H1 (cell line): ENCODE measurements at regions not wholly inside any gene's neighbourhood (a gene's known extent, or its start where the extent isn't known, plus 50 kb on each side); places are given as distances from the start of the nearest gene placed in this dataset.

Source experiments
- CTCF ChIA-PET: fragments of 300-600 bp; sonication (Branson Sonifier 250); formaldehyde crosslinking; loops from one replicate; lab custom pipeline; 2021; ENCODE audit not compliant: partially characterized antibody; lab: Charles Lee
- POLR2A ChIA-PET: fragments of 300-600 bp; sonication (Branson Sonifier 250); formaldehyde crosslinking; loops from one replicate; lab custom pipeline; 2021; ENCODE audit warnings: inconsistent platforms; ENCODE audit not compliant: partially characterized antibody; lab: Charles Lee
- DNase-seq, 2 experiments: peaks; one replicate each; pipeline versions ENCODE4 v3.0.0 to v3.0.0-alpha.2; 2010 to 2022; ENCODE audit warnings: low spot score in 2 of 2, low read depth in 1 of 2, mixed read lengths in 1 of 2
- FAIRE-seq: peaks from 2 replicates; lab custom pipeline; 2011; peaks lifted over from hg19 to GRCh38; lab: Jason Lieb, UNC
- H2AFZ ChIP-seq: 2 replicates; pipeline ENCODE4 v1.8.1; 2012; ENCODE audit warnings: low read length, inconsistent platforms
- H2AK5ac ChIP-seq: 2 replicates; pipeline ENCODE4 v1.6.1; 2013; ENCODE audit warnings: low read depth, low read length
- H2BK120ac ChIP-seq: replicated peaks from 2 replicates; pipeline ENCODE3; 2013; ENCODE audit warnings: low read depth, low read length, inconsistent platforms
- H2BK12ac ChIP-seq: 2 replicates; pipeline ENCODE4 v1.6.1; 2013; ENCODE audit warnings: low read depth, low read length
- H2BK15ac ChIP-seq: 2 replicates; pipeline ENCODE4 v1.6.1; 2013; ENCODE audit warnings: low read length
- H2BK20ac ChIP-seq: 2 replicates; pipeline ENCODE4 v1.6.1; 2013; ENCODE audit warnings: low read length
- H2BK5ac ChIP-seq: 2 replicates; pipeline ENCODE4 v1.6.1; 2013; ENCODE audit warnings: low read depth, low read length
- H3K14ac ChIP-seq: 2 replicates; pipeline ENCODE4 v1.6.1; 2013; ENCODE audit warnings: inconsistent platforms; ENCODE audit not compliant: insufficient read length
- H3K18ac ChIP-seq: 2 replicates; pipeline ENCODE4 v1.6.1; 2013; ENCODE audit warnings: low read length; ENCODE audit errors: extremely low read depth
- H3K23ac ChIP-seq: 2 replicates; pipeline ENCODE4 v1.6.1; 2013; ENCODE audit warnings: inconsistent platforms; ENCODE audit not compliant: insufficient read length
- H3K23me2 ChIP-seq: 2 replicates; pipeline ENCODE4 v1.6.1; 2013; ENCODE audit warnings: low read depth, low read length
- H3K27ac ChIP-seq: 2 replicates; pipeline ENCODE4 v1.6.1; 2011; ENCODE audit warnings: low read depth, low read length, inconsistent platforms
- H3K27me3 ChIP-seq, 4 experiments: replicated peaks in 1 of 4; 1 replicate in 1 of 4; 2 replicates in 3 of 4; pipeline versions ENCODE4 v1.6.1 to v1.8.1; 2011 to 2013; ENCODE audit warnings: low read length in 3 of 4, mild to moderate bottlenecking in 3 of 4, inconsistent platforms in 2 of 4, mixed read lengths in 2 of 4, moderate library complexity in 1 of 4; ENCODE audit not compliant: control insufficient read depth in 3 of 4, insufficient read depth in 3 of 4; ENCODE audit errors: extremely low read depth in 1 of 4
- H3K36me3 ChIP-seq, 4 experiments: 2 replicates each; pipeline versions ENCODE4 v1.6.1 to v1.8.1; 2011 to 2013; ENCODE audit warnings: mild to moderate bottlenecking in 4 of 4, low read length in 3 of 4, moderate library complexity in 2 of 4, control low read depth in 1 of 4, inconsistent platforms in 1 of 4; ENCODE audit not compliant: insufficient read depth in 4 of 4, control insufficient read depth in 2 of 4
- H3K4ac ChIP-seq: replicated peaks from 2 replicates; pipeline ENCODE3; 2013; ENCODE audit warnings: low read length, low read depth, mixed read lengths, inconsistent platforms; ENCODE audit not compliant: insufficient read length
- H3K4me1 ChIP-seq, 4 experiments: replicated peaks in 1 of 4; 1 replicate in 1 of 4; 2 replicates in 3 of 4; pipeline versions ENCODE4 v1.6.1 to v1.8.1; 2011 to 2013; ENCODE audit warnings: low read length in 3 of 4, inconsistent platforms in 2 of 4, mixed read lengths in 1 of 4; ENCODE audit not compliant: insufficient read depth in 4 of 4, control insufficient read depth in 3 of 4
- H3K4me2 ChIP-seq, 2 experiments: 2 replicates each; pipeline versions ENCODE4 v1.6.1 to v1.8.1; 2011 to 2013; ENCODE audit warnings: low read depth in 2 of 2, low read length in 2 of 2, control low read depth in 1 of 2, inconsistent platforms in 1 of 2, mild to moderate bottlenecking in 1 of 2; ENCODE audit not compliant: insufficient read depth in 1 of 2
- H3K4me3 ChIP-seq, 4 experiments: fragments of 200-600, 300-600 bp in 1 of 4; sonication (generic), shearing (Covaris generic), sonication (Bioruptor Twin) in 1 of 4; 2 replicates each; pipeline versions ENCODE4 v1.5.1 to v1.8.1; 2011 to 2016; ENCODE audit warnings: low read length in 4 of 4, low read depth in 3 of 4, control low read depth in 2 of 4, inconsistent platforms in 2 of 4, mild to moderate bottlenecking in 2 of 4, mixed read lengths in 1 of 4, moderate library complexity in 1 of 4; ENCODE audit not compliant: insufficient read depth in 2 of 4; ENCODE audit errors: extremely low read depth in 1 of 4
- H3K56ac ChIP-seq: replicated peaks from 2 replicates; pipeline ENCODE3; 2013; ENCODE audit warnings: low read depth, mild to moderate bottlenecking, mixed read lengths, low read length, inconsistent platforms; ENCODE audit not compliant: insufficient read length
- H3K79me1 ChIP-seq: 2 replicates; pipeline ENCODE4 v1.6.1; 2013; ENCODE audit warnings: low read depth, low read length, control low read depth
- H3K79me2 ChIP-seq, 2 experiments: 2 replicates each; pipeline versions ENCODE4 v1.6.1 to v1.8.1; 2012 to 2013; ENCODE audit warnings: low read length in 2 of 2, mild to moderate bottlenecking in 2 of 2, inconsistent platforms in 1 of 2; ENCODE audit not compliant: insufficient read depth in 2 of 2, control insufficient read depth in 1 of 2
- H3K9ac ChIP-seq, 4 experiments: replicated peaks in 1 of 4; 1 replicate in 1 of 4; 2 replicates in 3 of 4; pipeline versions ENCODE4 v1.6.1 to v1.8.1; 2011 to 2013; ENCODE audit warnings: low read depth in 3 of 4, low read length in 3 of 4, control low read depth in 2 of 4, mild to moderate bottlenecking in 2 of 4, moderate library complexity in 2 of 4, inconsistent platforms in 1 of 4; ENCODE audit errors: extremely low read depth in 1 of 4
- H3K9me3 ChIP-seq, 2 experiments: 2 replicates each; pipeline versions ENCODE4 v1.6.1 to v1.8.1; 2012 to 2013; ENCODE audit warnings: mild to moderate bottlenecking in 2 of 2, moderate library complexity in 2 of 2, control low read depth in 1 of 2, inconsistent platforms in 1 of 2, low read depth in 1 of 2, low read length in 1 of 2, mixed read lengths in 1 of 2; ENCODE audit not compliant: insufficient read depth in 2 of 2
- H4K20me1 ChIP-seq, 2 experiments: replicated peaks in 1 of 2; 2 replicates each; pipeline versions ENCODE3 to v1.8.1; 2011 to 2013; ENCODE audit warnings: inconsistent platforms in 2 of 2, low read length in 2 of 2, mild to moderate bottlenecking in 1 of 2; ENCODE audit not compliant: insufficient read depth in 2 of 2, control insufficient read depth in 1 of 2
- H4K5ac ChIP-seq: 2 replicates; pipeline ENCODE4 v1.6.1; 2013; ENCODE audit warnings: low read length, low read depth, mixed read lengths, inconsistent platforms; ENCODE audit not compliant: insufficient read length
- H4K8ac ChIP-seq: 2 replicates; pipeline ENCODE4 v1.8.0; 2013; ENCODE audit warnings: mild to moderate bottlenecking, moderate library complexity, low read length, inconsistent platforms; ENCODE audit not compliant: insufficient read depth; ENCODE audit errors: extremely low read depth
- H4K91ac ChIP-seq: replicated peaks from 2 replicates; pipeline ENCODE3; 2013; ENCODE audit warnings: low read length, mixed read lengths, inconsistent platforms; ENCODE audit not compliant: insufficient read length
- CBX5 ChIP-seq: fragments of 300-800, 300-1000 bp; sonication (generic); IDR thresholded peaks from 2 replicates; pipeline ENCODE4 v1.7.1; 2016; ENCODE audit warnings: antibody characterized with exemption, low read length, low read depth
- CHD1 ChIP-seq: IDR thresholded peaks from 2 replicates; pipeline ENCODE4 v1.6.1; 2012; ENCODE audit warnings: low read depth, low read length, improper control_type of control experiment
- EZH2 ChIP-seq: fragments of 200-600 bp; sonication (generic); IDR thresholded peaks from 2 replicates; pipeline ENCODE4 v1.7.1; 2012; ENCODE audit warnings: low read depth, mild to moderate bottlenecking, moderate library complexity, low read length, inconsistent platforms; ENCODE audit not compliant: severe bottlenecking
- HDAC6 ChIP-seq: IDR thresholded peaks from one replicate; pipeline ENCODE4 v1.7.1; 2012; ENCODE audit warnings: low read depth, mild to moderate bottlenecking, inconsistent platforms, low read length, moderate library complexity
- JUND ChIP-seq: IDR thresholded peaks from 2 replicates; pipeline ENCODE4 v1.6.1; 2011; ENCODE audit warnings: mild to moderate bottlenecking, improper control_type of control experiment, low read length
- KDM4A ChIP-seq: IDR thresholded peaks from one replicate; pipeline ENCODE4 v1.7.1; 2012; ENCODE audit warnings: low read depth, mild to moderate bottlenecking, moderate library complexity, low read length, inconsistent platforms; ENCODE audit not compliant: severe bottlenecking
- MAFK ChIP-seq: IDR thresholded peaks from 2 replicates; pipeline ENCODE4 v1.6.1; 2012; ENCODE audit warnings: low read depth, mild to moderate bottlenecking, improper control_type of control experiment, low read length
- POU5F1 ChIP-seq: IDR thresholded peaks from 2 replicates; pipeline ENCODE4 v1.6.1; 2011; ENCODE audit warnings: low read depth, mild to moderate bottlenecking, low read length, moderate library complexity
- RAD21 ChIP-seq, 2 experiments: IDR thresholded peaks in 1 of 2; conservative IDR thresholded peaks in 1 of 2; 2 replicates each; pipeline ENCODE4 v1.6.1; 2011; ENCODE audit warnings: low read depth in 2 of 2, low read length in 2 of 2, improper control_type of control experiment in 1 of 2, inconsistent platforms in 1 of 2, mild to moderate bottlenecking in 1 of 2, moderate library complexity in 1 of 2
- SIX5 ChIP-seq: IDR thresholded peaks from 2 replicates; pipeline ENCODE4 v1.6.1; 2011; ENCODE audit warnings: mild to moderate bottlenecking, low read depth, low read length
- SRF ChIP-seq: IDR thresholded peaks from 2 replicates; pipeline ENCODE4 v1.6.1; 2011; ENCODE audit warnings: mild to moderate bottlenecking, low read depth, low read length, moderate library complexity
- TAF1 ChIP-seq: IDR thresholded peaks from 2 replicates; pipeline ENCODE4 v1.6.1; 2011; ENCODE audit warnings: mild to moderate bottlenecking, low read depth, low read length
- WGBS, 2 experiments: shearing (Covaris generic) in 1 of 2; methylation state at CpG; one replicate each; pipeline versions ENCODE4 v1.1.6 to v1.1.7; 2013 to 2015; ENCODE audit warnings: low lambda C conversion rate in 2 of 2, mixed read lengths in 2 of 2, inconsistent platforms in 1 of 2, low coverage in 1 of 2, missing lambda C conversion rate in 1 of 2; ENCODE audit not compliant: insufficient replicate concordance in 2 of 2, insufficient coverage in 1 of 2, insufficient read length in 1 of 2; ENCODE audit errors: extremely low coverage in 1 of 2, missing lambda C conversion rate in 1 of 2; 5-methylcytosine and 5-hydroxymethylcytosine counted together
- TF ChIP-seq, protein P1 (sequence below): IDR thresholded peaks from 2 replicates; pipeline ENCODE4 v1.6.1; 2012; ENCODE audit warnings: low read length, inconsistent platforms

- ChIA-PET POLR2A (no interaction called here), CTCF (interaction anchor here (1.6 kb wide), 1 partner anchor 21 kb away, joined by 4 read pairs; no protein-coding TSS in a partner anchor)
- TF ChIP-seq CBX5 (no peak), EZH2 (no peak), TAF1 (no peak), HDAC6 (no peak), SRF (no peak), KDM4A (no peak), CHD1 (no peak), SIX5 (no peak), POU5F1 (no peak), MAFK (no peak), RAD21 (IDR thresholded peaks at IDR 0.05 in 1 of 2, conservative IDR thresholded peaks at IDR 0.05 in 1 of 2; ENCODE audit: low read depth in 2 of 2, low read length in 2 of 2) (no peak), JUND (no peak)
- TF ChIP-seq, protein P1, sequence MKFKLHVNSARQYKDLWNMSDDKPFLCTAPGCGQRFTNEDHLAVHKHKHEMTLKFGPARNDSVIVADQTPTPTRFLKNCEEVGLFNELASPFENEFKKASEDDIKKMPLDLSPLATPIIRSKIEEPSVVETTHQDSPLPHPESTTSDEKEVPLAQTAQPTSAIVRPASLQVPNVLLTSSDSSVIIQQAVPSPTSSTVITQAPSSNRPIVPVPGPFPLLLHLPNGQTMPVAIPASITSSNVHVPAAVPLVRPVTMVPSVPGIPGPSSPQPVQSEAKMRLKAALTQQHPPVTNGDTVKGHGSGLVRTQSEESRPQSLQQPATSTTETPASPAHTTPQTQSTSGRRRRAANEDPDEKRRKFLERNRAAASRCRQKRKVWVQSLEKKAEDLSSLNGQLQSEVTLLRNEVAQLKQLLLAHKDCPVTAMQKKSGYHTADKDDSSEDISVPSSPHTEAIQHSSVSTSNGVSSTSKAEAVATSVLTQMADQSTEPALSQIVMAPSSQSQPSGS: no peak
Observed at GRCh38 chrX:6383917-6384316, 151.0 kb downstream of the VCX3A start.

More at GRCh38 chrX:6383917-6384316, 151.0 kb downstream of the VCX3A start:
- DNase-seq: no peak
- 51% methylated on average over 5 of the region's 5 CpGs; no CpG with 5 or more reads in 1 of the 2 experiments for WGBS, 2 experiments
- Histone ChIP-seq H2BK12ac (0 out of 2 replicates have a peak overlapping the region, but pooled peaks have one; percentile 9), H2BK120ac (no peak overlapping the region), H3K23ac (no peak overlapping the region), H4K20me1 (no peaks in the 10 kb centered on the region), H4K91ac (no peak overlapping the region), H3K56ac (no peak overlapping the region), H3K14ac (no peak overlapping the region), H2BK15ac (no peak overlapping the region), H4K8ac (no peak overlapping the region), H3K4ac (no peak overlapping the region), H3K4me2 (peak overlapping the region in 1 of 2 experiments; percentile 18; a peak in 1 of 4 replicates), H3K27ac (no peak overlapping the region), H3K18ac (no peak overlapping the region), H3K9me3 (no peaks in the 10 kb centered on the region), H3K36me3 (no peaks in the 10 kb centered on the region), H3K23me2 (no peaks in the 10 kb centered on the region), H3K4me1 (peaks cover 0 to 9% (median 0%) of the 10 kb centered on the region in 4 experiments; a peak in 1 of 7 replicates), H3K27me3 (no peaks in the 10 kb centered on the region), H3K79me1 (no peaks in the 10 kb centered on the region), H3K79me2 (no peaks in the 10 kb centered on the region), H2BK5ac (0 out of 2 replicates have a peak overlapping the region, but pooled peaks have one; percentile 8), H3K9ac (no peak overlapping the region), H2BK20ac (no peak overlapping the region), H2AK5ac (no peak overlapping the region), H2AFZ (no peak overlapping the region), H3K4me3 (no peak overlapping the region), H4K5ac (no peak overlapping the region)
- FAIRE-seq: no peak
